Type B pancreatic cell (in vitro differentiated cells): ENCODE measurements at regions not wholly inside any gene's neighbourhood (a gene's known extent, or its start where the extent isn't known, plus 50 kb on each side); places are given as distances from the start of the nearest gene placed in this dataset.

ENCODE experiments used
- DNase-seq: peaks from one replicate; pipeline ENCODE4 v3.0.0; 2021; ENCODE audit warnings: mixed read lengths; ENCODE audit not compliant: unreplicated experiment; ENCODE audit errors: extremely low spot score
- H3K27ac Mint-ChIP-seq: 2 replicates; pipeline ENCODE4 v1.8.0; 2021; ENCODE audit warnings: mild to moderate bottlenecking, mixed read lengths
- H3K27me3 Mint-ChIP-seq: 2 replicates; pipeline ENCODE4 v1.8.0; 2021; ENCODE audit warnings: mixed read lengths
- H3K36me3 Mint-ChIP-seq: 2 replicates; pipeline ENCODE4 v1.8.0; 2021; ENCODE audit warnings: mixed read lengths
- H3K4me1 Mint-ChIP-seq: one replicate; pipeline ENCODE4 v1.8.0; 2021; ENCODE audit warnings: mixed read lengths; ENCODE audit not compliant: unreplicated experiment
- H3K4me3 Mint-ChIP-seq: 2 replicates; pipeline ENCODE4 v1.8.0; 2021; ENCODE audit warnings: mild to moderate bottlenecking, mixed read lengths
- H3K9me3 Mint-ChIP-seq: 2 replicates; pipeline ENCODE4 v1.8.0; 2021; ENCODE audit warnings: mixed read lengths
- TF ChIP-seq, protein P1 (sequence below): fragments of 200-600 bp; sonication (generic); conservative IDR thresholded peaks from 2 replicates; pipeline ENCODE4 v1.5.0; 2021; ENCODE audit warnings: antibody characterized with exemption, mild to moderate bottlenecking

DNA sequence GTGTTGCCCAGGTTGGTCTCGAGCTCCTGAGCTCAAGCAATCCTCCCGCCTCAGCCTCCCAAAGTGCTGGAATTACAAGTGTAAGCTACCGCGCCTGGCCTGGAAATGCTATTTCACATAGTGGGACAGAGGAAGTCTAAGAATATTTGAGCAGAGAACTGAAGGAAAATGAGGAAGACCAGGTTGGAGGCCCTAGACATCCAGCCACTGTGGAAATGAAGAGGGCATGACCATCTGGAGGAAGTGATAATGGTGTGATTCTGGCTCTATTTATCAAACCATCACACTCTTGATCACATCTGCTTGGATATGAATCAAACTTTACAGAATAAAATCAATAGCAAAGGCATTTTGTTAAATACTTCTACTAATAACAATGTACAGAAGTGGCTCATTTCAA is 65.9 kb upstream of the ARHGEF3 start:
- no peak overlapping the region for H3K27ac Mint-ChIP-seq
- H3K9me3 Mint-ChIP-seq: peaks cover 6% of the 10 kb centered on the region
- TF ChIP-seq, protein P1, sequence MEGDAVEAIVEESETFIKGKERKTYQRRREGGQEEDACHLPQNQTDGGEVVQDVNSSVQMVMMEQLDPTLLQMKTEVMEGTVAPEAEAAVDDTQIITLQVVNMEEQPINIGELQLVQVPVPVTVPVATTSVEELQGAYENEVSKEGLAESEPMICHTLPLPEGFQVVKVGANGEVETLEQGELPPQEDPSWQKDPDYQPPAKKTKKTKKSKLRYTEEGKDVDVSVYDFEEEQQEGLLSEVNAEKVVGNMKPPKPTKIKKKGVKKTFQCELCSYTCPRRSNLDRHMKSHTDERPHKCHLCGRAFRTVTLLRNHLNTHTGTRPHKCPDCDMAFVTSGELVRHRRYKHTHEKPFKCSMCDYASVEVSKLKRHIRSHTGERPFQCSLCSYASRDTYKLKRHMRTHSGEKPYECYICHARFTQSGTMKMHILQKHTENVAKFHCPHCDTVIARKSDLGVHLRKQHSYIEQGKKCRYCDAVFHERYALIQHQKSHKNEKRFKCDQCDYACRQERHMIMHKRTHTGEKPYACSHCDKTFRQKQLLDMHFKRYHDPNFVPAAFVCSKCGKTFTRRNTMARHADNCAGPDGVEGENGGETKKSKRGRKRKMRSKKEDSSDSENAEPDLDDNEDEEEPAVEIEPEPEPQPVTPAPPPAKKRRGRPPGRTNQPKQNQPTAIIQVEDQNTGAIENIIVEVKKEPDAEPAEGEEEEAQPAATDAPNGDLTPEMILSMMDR: no peak
- no peak overlapping the region for H3K4me3 Mint-ChIP-seq
- H3K4me1 Mint-ChIP-seq: peaks cover 24% of the 10 kb centered on the region
- no peaks in the 10 kb centered on the region for H3K36me3 Mint-ChIP-seq
- DNase-seq: no peak
- H3K27me3 Mint-ChIP-seq: no peaks in the 10 kb centered on the region

DNA sequence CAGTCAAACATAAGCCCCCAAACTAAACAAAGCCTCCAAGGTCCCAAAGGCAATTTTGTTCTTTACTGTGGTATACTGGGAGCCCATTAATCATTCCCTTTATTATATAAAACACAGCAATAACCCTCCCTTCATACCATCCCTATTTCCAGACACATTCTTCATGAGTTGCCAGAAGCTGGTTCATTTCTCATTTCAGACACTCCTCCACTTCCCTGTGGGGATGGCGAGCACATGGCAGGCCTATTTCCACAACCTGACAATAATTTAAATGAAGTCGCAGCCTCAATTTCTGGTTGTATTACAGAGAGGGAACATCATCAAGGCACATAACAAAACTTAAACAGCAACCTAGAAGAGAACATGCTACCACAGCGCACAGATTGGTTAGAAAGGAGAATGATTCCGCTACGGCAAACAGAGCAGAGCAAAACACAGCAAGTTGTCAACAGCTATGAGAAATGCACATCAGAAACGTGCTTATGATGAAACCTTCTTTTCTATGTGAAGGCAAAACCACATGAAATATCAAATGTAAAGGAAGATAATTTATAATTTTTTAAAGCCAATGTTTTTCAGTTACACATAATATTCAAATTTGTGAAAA is 63.3 kb upstream of the ARHGEF3 start:
- DNase-seq: no peak
- peaks cover 6% of the 10 kb centered on the region for H3K9me3 Mint-ChIP-seq
- no peaks in the 10 kb centered on the region for H3K27me3 Mint-ChIP-seq
- peak overlapping the region; percentile 11 for H3K27ac Mint-ChIP-seq
- H3K4me1 Mint-ChIP-seq: peaks cover 37% of the 10 kb centered on the region
- no peak overlapping the region for H3K4me3 Mint-ChIP-seq
- TF ChIP-seq, protein P1: no peak
- H3K36me3 Mint-ChIP-seq: no peaks in the 10 kb centered on the region

DNA sequence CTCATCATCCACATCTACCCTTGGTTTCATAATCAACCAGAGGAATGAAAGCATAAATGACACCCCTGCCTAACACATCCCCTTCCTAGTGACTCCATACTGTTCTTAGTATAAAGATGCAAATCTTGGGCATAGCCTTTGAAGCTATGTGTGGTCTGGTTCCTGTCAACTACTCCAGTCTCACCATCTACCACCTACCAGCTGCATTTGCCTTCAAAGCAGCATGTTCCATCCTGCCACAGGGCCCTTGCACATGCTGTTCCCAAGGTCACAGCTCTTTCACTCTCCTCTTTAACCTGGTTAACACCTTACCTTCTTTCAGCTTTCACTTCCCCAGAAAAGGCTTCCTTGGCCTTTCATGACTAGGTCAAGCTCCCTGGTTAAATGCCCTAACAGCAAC is 62.3 kb upstream of the ARHGEF3 start:
- H3K4me3 Mint-ChIP-seq: no peak overlapping the region
- H3K4me1 Mint-ChIP-seq: peaks cover 33% of the 10 kb centered on the region
- H3K27ac Mint-ChIP-seq: no peak overlapping the region
- DNase-seq: no peak
- H3K27me3 Mint-ChIP-seq: no peaks in the 10 kb centered on the region
- peaks cover 6% of the 10 kb centered on the region for H3K9me3 Mint-ChIP-seq
- H3K36me3 Mint-ChIP-seq: no peaks in the 10 kb centered on the region
- TF ChIP-seq, protein P1: no peak

DNA sequence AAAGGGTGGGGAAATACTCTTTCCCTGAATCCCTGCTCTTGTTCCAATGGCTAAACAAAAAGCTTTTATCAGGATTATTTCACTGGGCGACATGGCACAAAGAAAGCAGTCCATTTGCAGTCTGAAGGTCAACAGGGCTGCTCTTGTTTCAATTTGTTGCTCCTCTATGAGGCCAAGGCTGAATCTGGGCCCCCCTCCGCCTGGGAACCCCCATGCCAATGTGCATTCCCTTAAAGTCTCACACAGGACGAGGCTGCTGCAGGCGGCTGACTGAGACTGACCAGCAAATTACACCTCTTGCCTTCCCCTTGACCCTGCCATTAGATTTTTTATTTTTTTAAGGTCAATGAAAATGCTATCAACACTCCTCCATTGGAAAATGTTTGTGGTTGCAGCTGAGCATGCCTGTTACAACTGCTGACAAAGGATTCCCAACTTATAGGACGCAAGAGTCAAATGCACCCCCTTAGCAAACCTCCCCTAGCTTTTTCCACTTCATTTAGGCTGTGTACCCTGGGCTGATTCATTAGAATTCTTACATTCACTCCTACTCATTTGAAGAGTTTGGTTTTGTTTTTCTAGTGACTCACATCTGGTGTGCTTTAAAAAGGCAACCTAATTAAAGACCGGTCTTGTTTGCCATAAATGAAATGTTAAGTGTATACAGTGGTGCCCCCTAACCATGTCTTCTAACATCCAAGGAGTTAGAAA is 60.8 kb upstream of the ARHGEF3 start:
- no peak overlapping the region for H3K4me3 Mint-ChIP-seq
- no peaks in the 10 kb centered on the region for H3K27me3 Mint-ChIP-seq
- DNase-seq: no peak
- no peak overlapping the region for H3K27ac Mint-ChIP-seq
- peaks cover 6% of the 10 kb centered on the region for H3K9me3 Mint-ChIP-seq
- H3K4me1 Mint-ChIP-seq: peaks cover 28% of the 10 kb centered on the region
- no peaks in the 10 kb centered on the region for H3K36me3 Mint-ChIP-seq
- TF ChIP-seq, protein P1: no peak

- TF ChIP-seq, protein P1: no peak
- Mint-ChIP-seq H3K27ac (no peak overlapping the region), H3K4me3 (no peak overlapping the region), H3K4me1 (peaks cover 33% of the 10 kb centered on the region), H3K27me3 (no peaks in the 10 kb centered on the region), H3K36me3 (no peaks in the 10 kb centered on the region), H3K9me3 (peaks cover 6% of the 10 kb centered on the region)
- no peak for DNase-seq
Measured at GRCh38 chr3:56861511-56861910, 59.8 kb upstream of the ARHGEF3 start.
